Neural crest cell (in vitro differentiated cells): ENCODE measurements at regions not wholly inside any gene's neighbourhood (a gene's known extent, or its start where the extent isn't known, plus 50 kb on each side); places are given as distances from the start of the nearest gene placed in this dataset.

Experiments
- DNase-seq: peaks from one replicate; pipeline ENCODE4 v3.0.0; 2021; ENCODE audit warnings: low read depth, mixed read lengths, low spot score
- H3K27ac Mint-ChIP-seq: one replicate; pipeline ENCODE4 v1.8.0; 2021; ENCODE audit warnings: mild to moderate bottlenecking, mixed read lengths; ENCODE audit not compliant: unreplicated experiment
- H3K27me3 Mint-ChIP-seq: 2 replicates; pipeline ENCODE4 v1.8.0; 2021; ENCODE audit warnings: low read depth, mild to moderate bottlenecking, mixed read lengths
- H3K36me3 Mint-ChIP-seq: 2 replicates; pipeline ENCODE4 v1.8.0; 2021; ENCODE audit warnings: low read depth, mild to moderate bottlenecking, mixed read lengths
- H3K4me1 Mint-ChIP-seq: 2 replicates; pipeline ENCODE4 v1.8.0; 2021; ENCODE audit warnings: mixed read lengths
- H3K4me3 Mint-ChIP-seq: one replicate; pipeline ENCODE4 v1.8.0; 2021; ENCODE audit warnings: mild to moderate bottlenecking, mixed read lengths
- H3K9me3 Mint-ChIP-seq: 2 replicates; pipeline ENCODE4 v1.8.0; 2021; ENCODE audit warnings: mixed read lengths
- CTCF ChIP-seq: fragments of 200-600 bp; sonication (generic); conservative IDR thresholded peaks from 2 replicates; pipeline ENCODE4 v1.5.0; 2021; ENCODE audit warnings: antibody characterized with exemption, mild to moderate bottlenecking

DNA sequence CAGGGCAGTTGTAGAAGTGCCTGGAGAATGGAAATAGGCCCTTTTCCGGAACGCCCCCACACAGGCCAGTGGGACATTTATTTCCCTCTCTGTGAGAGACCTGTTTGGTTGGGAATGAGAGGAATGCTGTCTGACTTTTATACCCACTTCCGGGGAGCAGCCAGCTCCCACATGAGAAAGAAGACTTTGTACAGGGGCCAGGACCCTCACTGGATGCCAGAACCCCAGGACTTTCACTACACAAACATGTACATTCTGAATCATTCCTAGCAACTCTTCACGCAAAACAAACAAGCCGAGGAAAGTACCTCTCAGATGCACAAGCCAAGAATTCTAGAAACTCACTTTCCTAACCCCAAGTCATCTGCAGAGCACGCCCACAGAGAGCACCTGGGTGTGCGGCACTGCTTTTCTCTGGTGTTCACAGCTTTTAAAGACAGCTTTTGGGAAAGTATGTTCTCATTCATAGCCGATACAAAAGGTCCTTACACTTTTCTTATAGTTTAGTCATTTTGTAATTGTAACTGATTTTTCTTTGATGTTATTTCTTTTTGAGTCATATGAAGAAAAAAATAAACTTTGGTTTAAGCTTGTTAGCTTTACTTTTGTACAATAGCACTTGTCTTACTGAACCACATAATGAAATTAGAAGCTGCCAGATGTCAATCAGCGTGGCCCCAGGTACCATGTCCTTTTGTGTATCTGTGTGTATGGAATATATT is 856.1 kb upstream of the ID2 start:
- H3K36me3 Mint-ChIP-seq = no peaks in the 10 kb centered on the region
- no peaks in the 10 kb centered on the region for H3K9me3 Mint-ChIP-seq
- no peak for DNase-seq
- H3K27me3 Mint-ChIP-seq = no peaks in the 10 kb centered on the region
- H3K27ac Mint-ChIP-seq = no peak overlapping the region
- TF ChIP-seq CTCF = no peak
- H3K4me1 Mint-ChIP-seq = peaks cover 3% of the 10 kb centered on the region
- no peak overlapping the region for H3K4me3 Mint-ChIP-seq

DNA sequence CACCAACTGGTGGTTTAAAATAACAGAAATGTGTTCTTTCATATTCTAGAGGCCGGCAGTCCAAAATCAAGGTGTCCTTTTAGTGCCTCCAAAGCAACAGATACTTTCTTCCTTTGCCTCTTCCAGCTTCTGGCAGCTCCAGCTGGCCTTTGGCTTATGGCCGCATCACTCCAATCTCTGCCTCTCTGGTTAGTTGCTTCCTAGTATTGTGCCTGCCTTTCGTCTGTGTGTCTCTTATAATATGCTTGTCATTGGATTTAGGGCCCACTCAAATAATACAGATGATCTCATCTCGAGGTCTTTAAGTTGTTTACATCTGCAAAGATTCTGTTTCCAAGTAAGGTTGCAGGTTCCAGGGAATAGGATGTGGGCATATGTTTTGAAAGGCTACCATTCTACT is 855.2 kb upstream of the ID2 start:
- TF ChIP-seq CTCF = no peak
- no peak overlapping the region for H3K4me3 Mint-ChIP-seq
- no peaks in the 10 kb centered on the region for H3K36me3 Mint-ChIP-seq
- DNase-seq = no peak
- H3K27ac Mint-ChIP-seq = no peak overlapping the region
- H3K9me3 Mint-ChIP-seq = no peaks in the 10 kb centered on the region
- H3K27me3 Mint-ChIP-seq = no peaks in the 10 kb centered on the region
- peaks cover 3% of the 10 kb centered on the region for H3K4me1 Mint-ChIP-seq

- Mint-ChIP-seq H3K4me3 (no peak overlapping the region), H3K27ac (no peak overlapping the region), H3K4me1 (peaks cover 3% of the 10 kb centered on the region), H3K9me3 (no peaks in the 10 kb centered on the region), H3K27me3 (no peaks in the 10 kb centered on the region), H3K36me3 (no peaks in the 10 kb centered on the region)
- DNase-seq = no peak
- TF ChIP-seq CTCF = no peak
Observed at GRCh38 chr2:7829241-7829640, 852.6 kb upstream of the ID2 start.

DNA sequence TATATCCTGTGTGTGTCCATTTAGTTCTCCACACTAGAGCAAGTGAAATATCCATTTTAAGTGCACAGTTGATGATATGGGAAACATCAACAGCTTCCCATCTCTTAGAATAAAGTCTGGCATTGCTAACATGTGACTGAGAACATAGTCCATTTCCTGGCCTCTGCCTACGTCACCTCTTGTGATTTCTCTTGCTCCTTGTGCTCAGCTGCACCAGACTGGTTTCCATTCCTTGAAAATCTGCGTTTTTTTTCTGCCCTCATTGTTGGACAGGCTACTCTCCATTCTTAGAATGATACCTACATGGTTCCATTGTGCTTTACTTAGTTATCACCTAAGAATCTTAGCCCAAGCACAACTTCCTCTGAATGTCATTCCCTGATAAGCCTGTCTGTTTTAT is 851.2 kb upstream of the ID2 start:
- TF ChIP-seq CTCF = no peak
- no peak for DNase-seq
- Mint-ChIP-seq H3K9me3 (no peaks in the 10 kb centered on the region), H3K36me3 (no peaks in the 10 kb centered on the region), H3K4me1 (peaks cover 13% of the 10 kb centered on the region), H3K27ac (no peak overlapping the region), H3K4me3 (no peak overlapping the region), H3K27me3 (no peaks in the 10 kb centered on the region)

DNA sequence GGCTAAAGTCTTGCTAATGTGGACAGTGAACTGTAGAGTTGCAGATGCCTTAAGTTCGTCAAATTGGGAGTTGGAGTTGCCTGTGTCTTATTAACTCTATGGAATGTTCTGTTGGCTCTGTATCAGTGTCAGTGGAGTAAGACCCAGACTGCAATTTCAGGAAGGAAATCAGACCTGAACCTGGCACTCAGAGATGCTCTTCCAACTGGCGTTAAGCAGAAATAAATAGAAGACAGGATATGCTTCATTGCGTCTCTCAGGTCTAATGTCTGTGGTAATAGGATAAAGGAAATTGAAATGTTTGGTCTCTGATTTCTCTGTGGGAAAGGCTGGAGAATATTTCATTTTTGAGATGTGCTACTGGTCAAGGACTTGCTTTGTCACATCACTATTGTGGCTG is 846.7 kb upstream of the ID2 start:
- Mint-ChIP-seq H3K9me3 (peaks cover 6% of the 10 kb centered on the region), H3K27ac (no peak overlapping the region), H3K27me3 (no peaks in the 10 kb centered on the region), H3K4me1 (peaks cover 37% of the 10 kb centered on the region), H3K4me3 (no peak overlapping the region), H3K36me3 (no peaks in the 10 kb centered on the region)
- no peak for TF ChIP-seq CTCF
- DNase-seq = no peak
